ENCODE measurements at regions not wholly inside any gene's neighbourhood (a gene's known extent, or its start where the extent isn't known, plus 50 kb on each side); places are given as distances from the start of the nearest gene placed in this dataset.

- no peak for TF ChIP-seq POLR2A (IDR thresholded peaks at IDR 0.05; ENCODE audit: low read length)
- no peak for TF ChIP-seq CTCF (IDR thresholded peaks at IDR 0.05)
- TF ChIP-seq HOXA7 (CRISPR knock-in tag; IDR thresholded peaks at IDR 0.05), result no peak
These were observed 378.1 kb downstream of the PDGFC start for GRCh38 chr4:156593464-156593863.

Data from A549 (cell line).